ENCODE measurements at regions not wholly inside any gene's neighbourhood (a gene's known extent, or its start where the extent isn't known, plus 50 kb on each side); places are given as distances from the start of the nearest gene placed in this dataset.

GRCh38 chr19:24003537-24003936, 83.5 kb upstream of the ZNF254 start:
- no peak for DNase-seq (ENCODE audit: low read depth in 1 of 2, low spot score in 1 of 2)
- Histone ChIP-seq H3K27me3 (ENCODE audit: insufficient read depth, poor library complexity, severe bottlenecking) (no peaks in the 10 kb centered on the region), H3K27ac (replicated peaks) (no peak overlapping the region), H3K4me3 (replicated peaks; ENCODE audit: insufficient read depth, low read length) (no peak overlapping the region)
- TF ChIP-seq CTCF (IDR thresholded peaks at IDR 0.05; ENCODE audit: insufficient read depth, low read length), result no peak
- TF ChIP-seq SPI1 (IDR thresholded peaks at IDR 0.05; ENCODE audit: borderline replicate concordance, low read depth), result no peak
- no peak for TF ChIP-seq POLR2AphosphoS5 (IDR thresholded peaks at IDR 0.05; ENCODE audit: low read depth)
- TF ChIP-seq GABPA (IDR thresholded peaks at IDR 0.05; ENCODE audit: low read depth), result no peak
- TF ChIP-seq REST (IDR thresholded peaks at IDR 0.05; ENCODE audit: insufficient replicate concordance, low read depth), result no peak

DNA sequence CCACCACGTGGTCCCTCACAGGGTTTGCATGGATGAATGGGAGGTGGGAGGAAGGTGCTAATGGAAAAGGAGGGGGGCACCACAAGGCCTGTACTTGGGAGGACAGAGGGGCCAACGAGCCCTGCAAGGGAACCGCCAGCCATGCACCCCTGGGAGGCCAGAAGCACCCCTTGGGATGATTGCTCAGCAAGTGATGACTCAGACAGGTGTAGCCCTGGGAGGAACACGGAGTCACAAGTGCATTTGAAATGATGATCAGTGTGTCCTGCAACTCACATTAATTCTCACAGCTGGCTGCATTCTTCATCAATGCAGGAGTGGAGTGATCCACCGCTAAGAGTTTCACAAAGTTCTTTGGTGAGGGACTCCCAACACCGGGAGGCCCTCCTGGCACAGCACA, 82.8 kb upstream of the ZNF254 start:
- TF ChIP-seq POLR2AphosphoS5 (IDR thresholded peaks at IDR 0.05; ENCODE audit: low read depth), result no peak
- no peak for TF ChIP-seq CTCF (IDR thresholded peaks at IDR 0.05; ENCODE audit: insufficient read depth, low read length)
- TF ChIP-seq SPI1 (IDR thresholded peaks at IDR 0.05; ENCODE audit: borderline replicate concordance, low read depth), result no peak
- TF ChIP-seq REST (IDR thresholded peaks at IDR 0.05; ENCODE audit: insufficient replicate concordance, low read depth), result no peak
- TF ChIP-seq GABPA (IDR thresholded peaks at IDR 0.05; ENCODE audit: low read depth), result no peak
- H3K4me3 ChIP-seq (replicated peaks; ENCODE audit: insufficient read depth, low read length), result no peak overlapping the region
- H3K27me3 ChIP-seq (ENCODE audit: insufficient read depth, poor library complexity, severe bottlenecking), result no peaks in the 10 kb centered on the region
- no peak for DNase-seq (ENCODE audit: low read depth in 1 of 2, low spot score in 1 of 2)
- H3K27ac ChIP-seq (replicated peaks), result no peak overlapping the region

- TF ChIP-seq CTCF (IDR thresholded peaks at IDR 0.05; ENCODE audit: insufficient read depth, low read length), result no peak
- no peak for TF ChIP-seq REST (IDR thresholded peaks at IDR 0.05; ENCODE audit: insufficient replicate concordance, low read depth)
- no peak for TF ChIP-seq SPI1 (IDR thresholded peaks at IDR 0.05; ENCODE audit: borderline replicate concordance, low read depth)
- no peak for TF ChIP-seq GABPA (IDR thresholded peaks at IDR 0.05; ENCODE audit: low read depth)
- no peak for TF ChIP-seq POLR2AphosphoS5 (IDR thresholded peaks at IDR 0.05; ENCODE audit: low read depth)
- Histone ChIP-seq H3K27ac (replicated peaks) (no peak overlapping the region), H3K27me3 (ENCODE audit: insufficient read depth, poor library complexity, severe bottlenecking) (no peaks in the 10 kb centered on the region), H3K4me3 (replicated peaks; ENCODE audit: insufficient read depth, low read length) (no peak overlapping the region)
- no peak for DNase-seq (ENCODE audit: low read depth in 1 of 2, low spot score in 1 of 2)
Measured at GRCh38 chr19:24029941-24030636, 56.9 kb upstream of the ZNF254 start.
